HCT116 (cell line): ENCODE measurements at regions not wholly inside any gene's neighbourhood (a gene's known extent, or its start where the extent isn't known, plus 50 kb on each side); places are given as distances from the start of the nearest gene placed in this dataset.

Experiments used
- ATAC-seq: fragments of 200-7000 bp; cut with Tn5 transposase; 2 replicates; pipeline ENCODE4 v1.9.1; 2020; ENCODE audit warnings: mild to moderate bottlenecking, moderate library complexity
- BruUV-seq: library from RNA; stranded (reverse); fragments of 400-500 nt; replicated peaks from 2 replicates; lab custom pipeline; 2021; lab: Mats Ljungman, UMichigan
- CTCF ChIA-PET: fragments of 300-600 bp; sonication (Branson Sonifier 250); formaldehyde crosslinking; loops from one replicate; lab custom pipeline; 2021; ENCODE audit warnings: antibody characterized with exemption; lab: Charles Lee
- POLR2A ChIA-PET: fragments of 300-600, 350-600 bp; sonication (Branson Sonifier 250); formaldehyde crosslinking; loops from one replicate; lab custom pipeline; 2021; ENCODE audit warnings: antibody characterized with exemption; lab: Charles Lee
- RAD21 ChIA-PET, 2 experiments: fragments of 300-600 bp; sonication (Branson Sonifier 250); formaldehyde crosslinking; loops; one replicate each; lab custom pipeline; 2023; ENCODE audit warnings: low total read pairs in 2 of 2; ENCODE audit not compliant: uncharacterized antibody in 2 of 2, unreplicated experiment in 2 of 2, low non-redundant PET in 1 of 2; lab: Charles Lee
- DNase-seq: peaks from one replicate; pipeline ENCODE4 v3.0.0-alpha.2; 2010; ENCODE audit warnings: low read depth, low spot score
- H2AFZ ChIP-seq: fragments of 200-600 bp; shearing (Covaris generic), sonication (generic); 2 replicates; pipeline ENCODE4 v1.6.1; 2017; ENCODE audit warnings: low read depth, mixed run types, mixed read lengths, antibody characterized with exemption, low read length; ENCODE audit not compliant: poor library complexity, severe bottlenecking
- H3K27ac ChIP-seq: 2 replicates; pipeline ENCODE4 v1.5.1; 2012; ENCODE audit warnings: low read depth, low read length
- H3K27me3 ChIP-seq: fragments of 200-600 bp; sonication (generic); 2 replicates; pipeline ENCODE4 v1.6.1; 2016; ENCODE audit warnings: mixed run types, low read length, mixed read lengths; ENCODE audit not compliant: insufficient read depth
- H3K36me3 ChIP-seq, 2 experiments: fragments of 200-500 bp in 1 of 2; fragments of 200-600 bp in 1 of 2; sonication (Bioruptor generic) in 1 of 2; sonication (generic) in 1 of 2; 2 replicates each; pipeline versions ENCODE4 v1.5.1 to v1.6.1; 2014 to 2016; ENCODE audit warnings: low read length in 2 of 2, inconsistent platforms in 1 of 2, mixed read lengths in 1 of 2, mixed run types in 1 of 2; ENCODE audit not compliant: insufficient read depth in 2 of 2, control insufficient read depth in 1 of 2
- H3K4me1 ChIP-seq, 2 experiments: fragments of 200-600 bp in 1 of 2; sonication (generic) in 1 of 2; 2 replicates each; pipeline versions ENCODE4 v1.5.1 to v1.6.1; 2012 to 2017; ENCODE audit warnings: low read length in 2 of 2, inconsistent platforms in 1 of 2, mild to moderate bottlenecking in 1 of 2, mixed read lengths in 1 of 2, mixed run types in 1 of 2, moderate library complexity in 1 of 2; ENCODE audit not compliant: insufficient read depth in 2 of 2, control insufficient read depth in 1 of 2
- H3K4me2 ChIP-seq: fragments of 200-600 bp; sonication (generic); 2 replicates; pipeline ENCODE4 v1.6.1; 2017; ENCODE audit warnings: mixed run types, low read length, mixed read lengths
- H3K4me3 ChIP-seq, 2 experiments: fragments of 200-600 bp in 1 of 2; sonication (generic) in 1 of 2; replicated peaks in 1 of 2; 2 replicates each; pipeline ENCODE4 v1.5.1; 2011 to 2016; ENCODE audit warnings: low read length in 2 of 2, control low read depth in 1 of 2, low read depth in 1 of 2, mild to moderate bottlenecking in 1 of 2, mixed read lengths in 1 of 2, mixed run types in 1 of 2
- H3K79me2 ChIP-seq: fragments of 200-600 bp; sonication (generic); 2 replicates; pipeline ENCODE4 v1.6.1; 2017; ENCODE audit warnings: mild to moderate bottlenecking, mixed run types, low read length, moderate library complexity, mixed read lengths; ENCODE audit not compliant: insufficient read depth
- H3K9ac ChIP-seq: fragments of 200-600 bp; sonication (generic); 2 replicates; pipeline ENCODE4 v1.6.1; 2016; ENCODE audit warnings: low read length, mixed read lengths
- H3K9me2 ChIP-seq: fragments of 200-600 bp; sonication (generic), shearing (Covaris generic); 2 replicates; pipeline ENCODE4 v1.6.1; 2017; ENCODE audit warnings: mixed run types, mild to moderate bottlenecking, moderate library complexity; ENCODE audit not compliant: insufficient read depth
- H3K9me3 ChIP-seq, 2 experiments: fragments of 200-500 bp in 1 of 2; fragments of 200-600 bp in 1 of 2; sonication (Bioruptor generic) in 1 of 2; sonication (generic) in 1 of 2; 2 replicates each; pipeline ENCODE4 v1.6.1; 2014 to 2017; ENCODE audit warnings: low read length in 2 of 2, mixed read lengths in 2 of 2, inconsistent platforms in 1 of 2, low read depth in 1 of 2, mild to moderate bottlenecking in 1 of 2, mixed run types in 1 of 2, moderate library complexity in 1 of 2; ENCODE audit not compliant: control insufficient read depth in 1 of 2, insufficient read depth in 1 of 2
- H4K20me1 ChIP-seq: fragments of 200-600 bp; sonication (generic), shearing (Covaris generic); 2 replicates; pipeline ENCODE4 v1.6.1; 2017; ENCODE audit warnings: mixed run types, mild to moderate bottlenecking, moderate library complexity; ENCODE audit not compliant: insufficient read depth
- CBX3 ChIP-seq: IDR thresholded peaks from 2 replicates; pipeline ENCODE4 v1.6.1; 2012; ENCODE audit warnings: low read depth
- CEBPB ChIP-seq: IDR thresholded peaks from 2 replicates; pipeline ENCODE4 v1.6.1; 2012; ENCODE audit warnings: low read depth
- EGR1 ChIP-seq: IDR thresholded peaks from 2 replicates; pipeline ENCODE4 v1.6.1; 2012; ENCODE audit warnings: low read depth
- ELF1 ChIP-seq: IDR thresholded peaks from 2 replicates; pipeline ENCODE4 v1.6.1; 2012; ENCODE audit warnings: low read depth, borderline replicate concordance
- EZH2 ChIP-seq: fragments of 200-600 bp; sonication (generic); IDR thresholded peaks from 2 replicates; pipeline ENCODE4 v1.6.1; 2017; ENCODE audit warnings: antibody characterized with exemption, mixed run types
- FOSL1 ChIP-seq: IDR thresholded peaks from 2 replicates; pipeline ENCODE4 v1.6.1; 2012; ENCODE audit warnings: low read depth
- JUND ChIP-seq: IDR thresholded peaks from 2 replicates; pipeline ENCODE4 v1.6.1; 2012
- POLR2A ChIP-seq: IDR thresholded peaks from 2 replicates; pipeline ENCODE4 v1.7.0; 2011; ENCODE audit warnings: borderline replicate concordance; ENCODE audit not compliant: insufficient read depth, insufficient read length; ENCODE audit errors: extremely low read depth
- POLR2AphosphoS5 ChIP-seq: IDR thresholded peaks from 2 replicates; pipeline ENCODE4 v1.6.1; 2011; ENCODE audit warnings: mild to moderate bottlenecking, low read depth, low read length, moderate library complexity
- RAD21 ChIP-seq: IDR thresholded peaks from 2 replicates; pipeline ENCODE4 v1.6.1; 2012; ENCODE audit warnings: low read depth, mild to moderate bottlenecking
- SIN3A ChIP-seq: IDR thresholded peaks from 2 replicates; pipeline ENCODE4 v1.6.1; 2012; ENCODE audit warnings: low read depth
- SRF ChIP-seq: IDR thresholded peaks from 2 replicates; pipeline ENCODE4 v1.6.1; 2012; ENCODE audit warnings: low read depth
- TCF7L2 ChIP-seq: IDR thresholded peaks from 2 replicates; pipeline ENCODE4 v1.7.0; 2011; ENCODE audit warnings: borderline replicate concordance, inconsistent platforms; ENCODE audit not compliant: insufficient read depth, insufficient read length; ENCODE audit errors: extremely low read depth
- YY1 ChIP-seq: IDR thresholded peaks from 2 replicates; pipeline ENCODE4 v1.6.1; 2011; ENCODE audit warnings: low read length, low read depth, moderate library complexity, mild to moderate bottlenecking; ENCODE audit not compliant: insufficient replicate concordance; ENCODE audit errors: extremely low read depth
- ZFX ChIP-seq: fragments of 450-650 bp; IDR thresholded peaks from 2 replicates; pipeline ENCODE4 v1.6.1; 2017
- intact Hi-C: fragments of 100-400 bp; cut with micrococcal nuclease; formaldehyde crosslinking; loops from 2 replicates; pipeline ENCODE4 v1.10.0; 2022
- TF ChIP-seq, protein P1 (sequence below): IDR thresholded peaks from 2 replicates; pipeline ENCODE4 v1.6.1; 2011; ENCODE audit warnings: mild to moderate bottlenecking, low read length, moderate library complexity; ENCODE audit not compliant: insufficient replicate concordance; ENCODE audit errors: extremely low read depth
- TF ChIP-seq, protein P2 (sequence below): IDR thresholded peaks from 2 replicates; pipeline ENCODE4 v1.6.1; 2012
- TF ChIP-seq, protein P3 (sequence below): IDR thresholded peaks from 2 replicates; pipeline ENCODE4 v1.6.1; 2012; ENCODE audit warnings: low read depth
- TF ChIP-seq, protein P4 (sequence below): IDR thresholded peaks from 2 replicates; pipeline ENCODE4 v1.6.1; 2012

DNA sequence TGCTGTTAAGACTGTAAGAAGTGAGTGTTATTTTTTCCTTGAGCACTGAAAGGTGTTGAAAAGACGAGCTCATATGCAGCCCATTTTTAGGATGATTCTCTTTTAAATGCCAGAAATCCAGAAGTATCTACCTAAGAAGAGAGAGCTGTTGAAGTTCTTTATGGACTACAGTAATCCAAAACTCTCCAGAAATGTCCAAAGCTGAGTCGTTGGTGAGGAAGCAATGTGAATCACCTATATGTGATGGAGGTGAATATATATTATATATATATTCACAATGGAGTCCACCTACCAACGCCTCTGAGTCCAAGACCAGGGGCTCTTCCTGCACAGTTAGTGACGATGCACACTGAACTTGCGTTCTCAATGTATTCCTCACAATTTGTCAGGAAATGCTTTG, 252.7 kb upstream of the PITRM1 start:
- H3K27ac ChIP-seq: peak overlapping the region; percentile 11; the same call in 1 of the 2 replicates
- ChIA-PET RAD21 (no interaction called here), CTCF (no interaction called here), POLR2A (no interaction called here)
- H3K27me3 ChIP-seq: no peaks in the 10 kb centered on the region
- peak overlapping the region; percentile 89 for H3K4me2 ChIP-seq
- no peaks in the 10 kb centered on the region for H3K9me2 ChIP-seq
- no TSS peak for BruUV-seq
- H4K20me1 ChIP-seq: no peaks in the 10 kb centered on the region
- H3K36me3 ChIP-seq: no peaks in the 10 kb centered on the region
- no peaks in the 10 kb centered on the region for H3K9me3 ChIP-seq
- H3K9ac ChIP-seq: no peak overlapping the region
- H3K79me2 ChIP-seq: no peaks in the 10 kb centered on the region
- H2AFZ ChIP-seq: peak overlapping the region; percentile 78
- TF ChIP-seq ZFX (no peak), RAD21 (no peak), CBX3 (no peak), ELF1 (no peak), FOSL1 (no peak), YY1 (no peak), EGR1 (no peak), TCF7L2 (no peak), SIN3A (no peak), JUND (no peak), EZH2 (no peak), POLR2AphosphoS5 (no peak), POLR2A (no peak), SRF (no peak), CEBPB (no peak)
- TF ChIP-seq, protein P1, sequence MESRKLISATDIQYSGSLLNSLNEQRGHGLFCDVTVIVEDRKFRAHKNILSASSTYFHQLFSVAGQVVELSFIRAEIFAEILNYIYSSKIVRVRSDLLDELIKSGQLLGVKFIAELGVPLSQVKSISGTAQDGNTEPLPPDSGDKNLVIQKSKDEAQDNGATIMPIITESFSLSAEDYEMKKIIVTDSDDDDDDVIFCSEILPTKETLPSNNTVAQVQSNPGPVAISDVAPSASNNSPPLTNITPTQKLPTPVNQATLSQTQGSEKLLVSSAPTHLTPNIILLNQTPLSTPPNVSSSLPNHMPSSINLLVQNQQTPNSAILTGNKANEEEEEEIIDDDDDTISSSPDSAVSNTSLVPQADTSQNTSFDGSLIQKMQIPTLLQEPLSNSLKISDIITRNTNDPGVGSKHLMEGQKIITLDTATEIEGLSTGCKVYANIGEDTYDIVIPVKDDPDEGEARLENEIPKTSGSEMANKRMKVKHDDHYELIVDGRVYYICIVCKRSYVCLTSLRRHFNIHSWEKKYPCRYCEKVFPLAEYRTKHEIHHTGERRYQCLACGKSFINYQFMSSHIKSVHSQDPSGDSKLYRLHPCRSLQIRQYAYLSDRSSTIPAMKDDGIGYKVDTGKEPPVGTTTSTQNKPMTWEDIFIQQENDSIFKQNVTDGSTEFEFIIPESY: no peak
- TF ChIP-seq, protein P2, sequence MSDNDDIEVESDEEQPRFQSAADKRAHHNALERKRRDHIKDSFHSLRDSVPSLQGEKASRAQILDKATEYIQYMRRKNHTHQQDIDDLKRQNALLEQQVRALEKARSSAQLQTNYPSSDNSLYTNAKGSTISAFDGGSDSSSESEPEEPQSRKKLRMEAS: no peak
- TF ChIP-seq, protein P3, sequence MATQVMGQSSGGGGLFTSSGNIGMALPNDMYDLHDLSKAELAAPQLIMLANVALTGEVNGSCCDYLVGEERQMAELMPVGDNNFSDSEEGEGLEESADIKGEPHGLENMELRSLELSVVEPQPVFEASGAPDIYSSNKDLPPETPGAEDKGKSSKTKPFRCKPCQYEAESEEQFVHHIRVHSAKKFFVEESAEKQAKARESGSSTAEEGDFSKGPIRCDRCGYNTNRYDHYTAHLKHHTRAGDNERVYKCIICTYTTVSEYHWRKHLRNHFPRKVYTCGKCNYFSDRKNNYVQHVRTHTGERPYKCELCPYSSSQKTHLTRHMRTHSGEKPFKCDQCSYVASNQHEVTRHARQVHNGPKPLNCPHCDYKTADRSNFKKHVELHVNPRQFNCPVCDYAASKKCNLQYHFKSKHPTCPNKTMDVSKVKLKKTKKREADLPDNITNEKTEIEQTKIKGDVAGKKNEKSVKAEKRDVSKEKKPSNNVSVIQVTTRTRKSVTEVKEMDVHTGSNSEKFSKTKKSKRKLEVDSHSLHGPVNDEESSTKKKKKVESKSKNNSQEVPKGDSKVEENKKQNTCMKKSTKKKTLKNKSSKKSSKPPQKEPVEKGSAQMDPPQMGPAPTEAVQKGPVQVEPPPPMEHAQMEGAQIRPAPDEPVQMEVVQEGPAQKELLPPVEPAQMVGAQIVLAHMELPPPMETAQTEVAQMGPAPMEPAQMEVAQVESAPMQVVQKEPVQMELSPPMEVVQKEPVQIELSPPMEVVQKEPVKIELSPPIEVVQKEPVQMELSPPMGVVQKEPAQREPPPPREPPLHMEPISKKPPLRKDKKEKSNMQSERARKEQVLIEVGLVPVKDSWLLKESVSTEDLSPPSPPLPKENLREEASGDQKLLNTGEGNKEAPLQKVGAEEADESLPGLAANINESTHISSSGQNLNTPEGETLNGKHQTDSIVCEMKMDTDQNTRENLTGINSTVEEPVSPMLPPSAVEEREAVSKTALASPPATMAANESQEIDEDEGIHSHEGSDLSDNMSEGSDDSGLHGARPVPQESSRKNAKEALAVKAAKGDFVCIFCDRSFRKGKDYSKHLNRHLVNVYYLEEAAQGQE: no peak
- TF ChIP-seq, protein P4, sequence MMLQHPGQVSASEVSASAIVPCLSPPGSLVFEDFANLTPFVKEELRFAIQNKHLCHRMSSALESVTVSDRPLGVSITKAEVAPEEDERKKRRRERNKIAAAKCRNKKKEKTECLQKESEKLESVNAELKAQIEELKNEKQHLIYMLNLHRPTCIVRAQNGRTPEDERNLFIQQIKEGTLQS: no peak
- TF ChIP-seq, all 23 proteins: peak for 0
- peak overlapping the region in 1 of 2 experiments; percentile 62; a peak in 1 of 4 replicates for H3K4me3 ChIP-seq
- ATAC-seq (no peak), DNase-seq (no peak)
- intact Hi-C loops: no loop called here
- H3K4me1 ChIP-seq: peaks cover 25 to 36% of the 10 kb centered on the region in 2 experiments
